NCI-H1694 treated with DMSO at 0.1 percent for 48 hours (cell line): ENCODE measurements at regions not wholly inside any gene's neighbourhood (a gene's known extent, or its start where the extent isn't known, plus 50 kb on each side); places are given as distances from the start of the nearest gene placed in this dataset.
"Not testable (repeated sequence)": the region's sequence is repeated elsewhere in the genome, so short reads cannot be mapped to it uniquely, and the experiment has no call there.

Experiments used
- DNase-seq: peaks from one replicate; lab custom pipeline; 2025; lab: John Stamatoyannopoulos, UW

DNA sequence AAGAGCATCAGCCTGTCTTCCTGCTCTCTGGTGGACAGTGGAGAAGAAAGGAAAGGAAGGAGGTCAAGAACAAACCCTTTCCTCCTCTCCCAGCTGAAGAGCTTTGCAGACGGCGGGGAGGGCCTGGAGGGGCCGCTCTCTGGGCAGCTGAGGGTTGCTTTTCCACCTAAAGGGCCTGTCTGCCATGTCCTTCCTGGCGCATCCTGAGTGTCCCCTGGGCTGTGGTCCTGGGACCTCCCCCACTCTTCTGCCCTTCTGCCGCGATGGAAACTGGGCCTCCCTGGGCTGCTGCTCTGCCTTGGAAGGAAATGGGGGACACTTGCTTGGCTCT is 107.0 kb downstream of the ETS2 start:
- no peak for DNase-seq

DNA sequence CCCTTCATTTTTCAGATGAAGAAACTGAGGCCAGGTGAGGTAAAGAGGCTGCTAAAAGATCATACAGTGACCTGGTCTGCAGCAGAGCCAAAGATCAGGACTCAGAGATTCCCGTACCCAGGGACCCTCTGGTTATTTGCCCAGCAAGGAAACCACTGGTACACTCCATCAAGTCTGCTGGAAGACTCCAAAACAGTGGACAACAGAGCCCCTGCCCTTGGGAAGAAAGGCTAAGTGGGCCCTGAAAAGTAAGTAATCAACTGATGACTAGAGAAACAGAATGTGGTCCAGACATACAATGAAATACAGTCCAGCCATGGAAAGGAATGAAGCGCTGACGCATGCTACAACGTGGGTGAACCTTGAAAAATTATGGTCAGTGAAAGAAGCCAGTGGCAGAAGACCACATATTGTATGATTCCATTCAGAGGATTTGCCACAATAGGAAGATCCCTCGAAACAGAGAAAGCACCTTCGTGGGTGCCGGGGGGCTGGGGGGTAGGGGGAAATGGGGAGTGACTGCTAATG is 106.4 kb downstream of the ETS2 start:
- no peak for DNase-seq

DNA sequence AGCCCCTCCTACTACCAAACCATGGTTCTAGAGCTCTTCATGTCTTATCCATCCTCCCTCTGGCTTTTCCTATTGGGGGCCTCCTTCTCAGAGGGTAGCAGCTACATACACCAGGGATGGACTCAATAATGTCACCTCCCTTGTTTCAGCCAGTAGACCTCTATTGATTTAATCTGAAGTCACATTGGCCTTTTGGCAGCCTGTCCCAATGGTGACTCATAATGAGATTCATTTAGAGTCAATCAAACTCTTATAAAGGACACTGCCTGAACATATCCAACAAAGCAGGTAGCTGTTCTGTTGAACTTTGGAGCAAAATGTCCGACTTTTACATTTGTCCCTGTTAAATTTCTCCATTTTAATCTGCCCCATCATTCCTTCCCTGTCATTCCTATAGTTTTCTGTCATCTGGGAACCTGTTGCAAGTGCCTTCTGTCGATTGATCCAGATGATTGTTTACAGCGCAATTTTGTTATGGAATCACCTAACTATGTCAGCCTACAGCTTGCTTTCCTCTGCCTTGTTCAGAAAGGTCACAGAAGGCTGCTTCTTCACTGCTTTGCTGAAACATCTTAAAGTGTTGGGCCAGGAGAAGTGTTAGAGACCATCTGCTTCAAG is 105.9 kb downstream of the ETS2 start:
- no peak for DNase-seq

DNA sequence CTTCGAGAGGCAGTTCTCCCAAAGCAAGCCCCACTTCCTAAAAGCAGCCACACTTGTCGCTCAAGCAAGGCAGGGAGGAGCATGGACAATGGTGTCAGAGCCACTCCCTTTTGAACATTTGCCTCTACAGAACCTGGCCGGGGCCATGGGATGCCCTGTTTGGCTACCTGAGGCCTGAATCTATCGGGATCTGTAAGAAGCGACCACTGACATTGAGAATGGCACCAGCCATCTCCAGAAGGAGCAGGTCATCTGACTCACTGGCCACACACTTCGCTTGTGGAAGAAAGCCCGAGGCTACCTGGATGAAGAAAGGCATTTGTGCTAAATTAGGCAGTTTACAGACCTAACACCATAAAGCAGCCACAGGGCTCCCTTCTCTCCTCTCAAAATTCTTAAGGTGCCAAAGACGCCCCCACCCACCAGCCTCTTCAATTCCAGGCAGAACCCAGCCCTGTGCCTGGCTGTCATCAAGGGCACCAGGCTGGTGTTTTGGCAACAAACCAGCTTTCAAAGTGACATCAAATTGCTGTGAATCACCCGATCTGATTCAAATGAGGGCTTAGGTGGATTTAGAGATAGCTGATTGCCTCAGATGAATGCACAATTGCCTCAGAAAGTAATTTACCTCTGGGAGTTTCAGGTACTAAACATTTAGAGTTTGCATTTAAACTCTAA is 104.8 kb downstream of the ETS2 start:
- DNase-seq = no peak

DNA sequence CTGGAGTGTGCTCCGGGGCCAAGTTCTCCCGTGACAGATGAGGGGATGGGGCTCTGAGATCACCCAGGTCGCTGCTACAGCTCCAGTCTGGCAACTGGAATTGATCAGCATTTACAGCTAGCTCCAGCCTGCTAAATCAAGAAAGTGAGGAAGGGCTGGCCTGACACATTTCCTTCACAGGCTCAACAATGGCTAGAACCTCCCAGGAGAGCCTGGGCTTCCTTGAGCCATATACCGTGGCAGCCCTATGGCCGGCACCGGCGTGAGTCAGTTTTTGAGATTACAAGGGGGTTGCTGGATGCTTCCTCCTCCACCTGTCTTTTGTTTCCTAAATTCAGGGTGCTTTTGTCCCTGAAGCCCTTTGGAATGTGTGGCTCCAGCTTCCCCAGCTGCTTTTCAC is 104.2 kb downstream of the ETS2 start:
- DNase-seq = no peak

DNA sequence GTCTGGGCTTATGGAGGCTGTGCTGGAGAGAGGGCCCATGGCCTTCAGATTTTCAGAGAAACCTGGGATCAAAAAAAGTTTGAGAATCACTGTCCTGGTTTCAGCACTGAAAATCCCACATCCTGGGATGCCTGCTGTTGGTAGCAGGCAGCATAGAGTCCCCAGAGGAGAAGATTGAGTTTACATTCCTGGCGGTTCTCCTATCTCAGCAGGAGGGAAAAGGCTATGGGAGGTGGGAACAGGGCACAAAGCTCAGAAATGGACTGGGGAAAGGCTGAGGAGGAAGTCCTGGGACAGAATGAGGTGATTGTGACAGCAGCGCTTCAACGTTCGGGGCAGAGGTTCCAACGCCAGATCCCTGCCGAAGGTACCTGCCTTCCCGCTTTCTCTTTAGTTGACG is 103.4 kb downstream of the ETS2 start:
- no peak for DNase-seq

DNA sequence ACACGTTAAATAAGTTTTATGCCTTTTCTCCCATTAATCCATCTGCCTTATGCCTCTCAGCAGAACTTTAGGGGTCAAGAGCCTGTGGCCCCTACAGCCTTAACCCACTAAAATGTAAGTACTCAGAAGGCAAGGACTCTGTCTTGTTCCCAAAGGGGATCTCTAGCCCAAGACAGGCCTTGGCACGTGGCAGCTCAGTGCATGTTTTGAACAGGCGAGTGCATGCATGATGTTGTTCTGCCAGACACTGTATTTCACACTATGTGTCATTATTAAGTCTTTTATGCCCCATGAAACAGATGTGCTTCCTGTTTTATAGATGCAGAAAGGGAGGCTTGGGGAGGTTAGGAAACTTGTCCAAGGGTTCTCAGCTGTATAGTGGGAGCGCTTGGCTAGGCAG is 102.8 kb downstream of the ETS2 start:
- DNase-seq = no peak

DNA sequence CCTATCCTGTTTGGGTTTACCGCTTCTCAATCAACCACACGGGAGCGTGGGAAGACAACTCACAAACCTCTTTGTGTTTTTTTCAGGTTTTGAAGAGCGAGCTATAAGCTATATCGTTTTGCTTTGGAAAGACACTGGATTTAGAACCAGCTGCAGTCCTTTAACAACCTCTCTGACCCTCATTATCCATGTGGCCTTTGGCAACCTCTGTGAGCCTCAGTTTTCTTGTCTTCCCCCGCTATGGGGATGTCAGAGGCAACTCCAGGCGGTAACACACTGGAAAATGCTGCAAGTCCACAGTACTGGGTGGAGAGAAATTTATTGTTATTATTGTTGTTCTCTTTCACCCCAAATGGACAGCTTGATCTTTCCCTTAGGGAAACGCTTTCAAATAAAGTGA is 100.0 kb downstream of the ETS2 start:
- no peak for DNase-seq

DNA sequence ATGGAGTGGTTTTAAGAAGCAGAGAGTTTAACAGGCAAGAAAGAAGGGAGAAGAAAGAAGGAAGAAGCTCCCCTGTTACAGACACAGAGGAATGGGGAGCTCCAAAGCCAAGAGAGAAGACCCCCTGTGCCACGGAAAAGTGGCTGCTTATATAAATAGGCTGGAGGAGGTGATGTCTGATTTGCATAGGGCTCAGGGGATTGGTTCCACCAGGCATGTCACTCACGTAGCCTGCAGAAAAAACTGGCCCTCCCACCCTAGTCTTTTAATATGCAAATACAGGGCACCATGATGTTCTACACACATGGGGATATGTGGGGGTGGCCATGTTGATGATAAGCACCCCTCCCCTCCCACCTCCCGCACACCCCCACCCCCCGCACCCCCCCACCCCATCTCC is 99.6 kb downstream of the ETS2 start:
- no peak for DNase-seq

DNA sequence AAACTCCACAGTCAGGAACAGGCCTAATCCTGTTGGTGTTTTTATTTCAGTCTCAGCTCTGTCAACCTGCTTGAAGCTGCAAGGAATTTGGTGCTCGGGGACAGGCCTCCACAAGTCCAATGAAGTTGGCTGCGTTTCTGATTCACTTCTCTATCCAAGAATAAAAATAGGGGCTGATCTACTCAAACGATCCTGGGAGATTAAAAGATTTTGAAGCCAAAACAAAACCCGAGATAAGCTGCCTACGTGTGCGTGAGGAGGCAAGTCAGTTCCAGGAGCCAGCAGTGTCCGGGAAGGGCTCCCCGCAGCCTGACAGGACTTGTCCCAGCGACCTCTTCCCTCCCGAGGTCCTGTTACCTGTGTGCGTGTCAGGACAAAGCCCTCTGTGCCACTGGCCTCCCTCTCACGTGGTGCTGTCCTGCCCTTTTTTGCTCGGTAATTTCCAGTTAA is 98.0 kb downstream of the ETS2 start:
- DNase-seq = no peak

DNA sequence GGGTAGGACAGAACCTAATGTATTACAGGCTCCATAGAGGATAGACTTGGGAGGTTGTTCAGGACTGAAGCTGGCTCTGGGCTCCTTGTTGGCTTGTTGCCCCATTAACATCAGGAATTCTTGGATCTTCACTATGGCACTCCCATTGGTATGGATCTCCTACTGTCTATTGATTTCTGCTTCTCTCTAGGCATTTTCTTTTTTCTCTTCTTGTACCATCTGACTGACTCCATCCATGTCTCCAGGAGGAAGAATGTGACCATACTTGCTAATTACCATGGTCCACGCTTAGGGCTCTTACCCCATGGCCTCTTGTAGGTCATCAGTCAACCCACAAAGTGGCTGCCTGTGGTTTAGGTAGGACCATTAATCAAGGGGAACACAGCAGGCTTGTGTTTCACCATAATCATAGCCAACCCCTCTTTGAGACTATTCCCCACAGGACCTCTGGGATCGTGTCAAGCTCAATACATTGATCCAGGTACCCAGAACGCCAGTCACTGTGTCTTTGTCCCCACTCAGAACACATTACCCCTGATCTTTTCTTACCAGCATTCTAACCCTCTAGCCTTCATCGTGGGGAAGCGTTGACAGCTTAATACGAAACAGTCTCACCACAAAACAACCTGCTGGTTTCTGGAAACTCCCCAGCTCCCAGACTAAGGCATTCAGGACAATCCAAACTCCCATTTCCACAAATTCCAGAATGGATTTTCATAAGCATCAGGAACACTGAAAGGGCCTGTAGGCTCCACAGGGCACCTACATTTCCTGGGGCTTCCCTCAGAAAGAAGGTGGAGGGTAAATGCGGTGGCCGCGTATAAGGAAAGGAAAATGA is 97.1 kb downstream of the ETS2 start:
- DNase-seq = no peak

DNA sequence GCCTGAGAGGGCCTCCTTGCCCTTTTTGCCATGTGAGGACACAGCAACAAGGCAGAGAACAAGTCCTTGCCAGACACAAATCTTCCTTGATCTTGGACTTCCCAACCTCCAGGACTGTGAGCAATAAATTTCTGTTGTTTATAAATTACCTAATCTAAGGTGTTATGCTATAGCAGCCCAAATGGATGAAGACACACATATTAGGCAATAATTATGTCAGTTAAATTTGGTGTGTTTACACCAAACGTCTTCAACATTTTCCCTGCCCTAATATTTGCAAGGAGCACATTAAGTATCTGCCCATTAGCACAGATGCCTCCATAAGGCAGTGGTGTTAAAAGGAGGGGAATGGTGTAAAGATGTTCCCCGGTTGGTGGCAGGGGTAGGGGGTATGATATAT is 94.8 kb downstream of the ETS2 start:
- no peak for DNase-seq

DNA sequence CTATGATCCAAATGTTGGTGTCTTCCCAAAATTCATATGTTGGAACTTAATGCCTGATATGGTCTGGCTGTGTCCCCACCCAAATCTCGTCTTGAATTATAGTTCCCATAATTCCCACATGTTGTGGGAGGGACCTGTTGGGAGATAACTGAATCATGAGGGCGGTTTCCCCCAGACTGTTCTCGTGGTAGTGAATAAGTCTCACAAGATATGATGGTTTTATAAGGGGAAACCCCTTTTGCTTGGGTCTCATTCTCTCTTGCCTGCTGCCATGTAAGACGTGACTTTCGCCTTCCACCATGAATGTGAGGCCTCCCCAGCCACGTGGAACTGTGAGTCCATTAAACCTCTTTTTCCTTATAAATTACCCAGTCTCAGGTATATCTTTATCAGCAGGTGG is 94.3 kb downstream of the ETS2 start:
- DNase-seq = not testable (repeated sequence)

DNA sequence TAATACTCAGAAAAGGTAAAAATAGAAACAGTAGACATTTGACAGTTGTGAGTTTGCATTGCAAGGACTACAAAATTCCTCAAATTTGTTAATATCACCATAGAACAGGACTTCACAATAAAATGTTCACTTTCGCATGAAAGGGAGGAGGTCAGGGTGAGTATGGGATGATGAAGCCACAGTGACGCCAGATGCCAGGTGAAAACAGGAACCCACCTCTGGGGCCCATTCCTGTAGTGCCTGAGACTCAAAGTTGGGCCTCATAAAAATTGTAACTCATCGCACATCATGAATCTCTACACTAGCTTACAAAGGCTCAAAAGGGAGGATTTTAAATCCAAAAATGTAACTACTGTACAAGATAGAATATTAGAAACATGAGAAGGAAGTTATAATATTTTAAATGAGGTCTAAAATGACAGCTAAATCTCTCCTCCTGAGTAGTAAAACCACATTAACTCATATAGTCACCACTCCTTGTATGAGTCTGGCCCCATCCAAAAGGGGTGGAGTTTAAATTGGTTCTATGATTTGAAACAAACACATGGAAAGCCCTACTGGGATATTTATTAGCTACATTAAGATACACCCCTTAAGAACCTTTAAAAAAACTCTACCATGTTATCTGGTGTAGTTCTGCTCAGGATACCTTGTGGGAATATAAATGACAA is 93.7 kb downstream of the ETS2 start:
- DNase-seq = no peak

DNA sequence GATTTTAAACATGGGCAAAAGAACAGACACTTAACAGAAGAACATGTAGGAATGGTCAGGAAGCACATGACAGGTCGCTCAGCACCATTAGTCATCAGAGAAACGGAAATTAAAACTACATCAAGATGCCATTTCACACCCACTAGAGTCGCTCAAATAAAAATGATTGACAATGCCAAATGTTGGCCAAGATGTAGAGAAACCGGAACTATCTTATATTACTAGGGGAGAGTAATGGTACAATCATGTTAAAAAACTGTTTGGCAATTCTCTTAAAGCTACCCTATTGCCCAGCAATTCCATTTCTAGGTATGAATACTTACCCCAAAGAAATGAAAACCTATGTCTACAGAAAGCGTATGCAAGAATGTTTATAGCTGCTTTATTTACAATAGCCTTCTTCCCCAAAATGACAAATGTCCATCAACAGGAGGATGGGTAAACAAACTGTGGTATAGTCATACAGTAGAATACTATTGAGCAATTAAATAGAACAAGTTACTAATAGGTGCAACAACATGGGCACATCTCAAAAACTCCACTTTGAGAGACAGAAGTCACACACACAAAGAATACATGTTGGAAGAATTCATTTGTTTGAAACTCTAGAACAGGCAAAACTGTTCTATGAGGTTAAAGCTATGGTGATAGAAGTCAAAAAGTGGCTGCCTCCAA is 92.8 kb downstream of the ETS2 start:
- no peak for DNase-seq

DNA sequence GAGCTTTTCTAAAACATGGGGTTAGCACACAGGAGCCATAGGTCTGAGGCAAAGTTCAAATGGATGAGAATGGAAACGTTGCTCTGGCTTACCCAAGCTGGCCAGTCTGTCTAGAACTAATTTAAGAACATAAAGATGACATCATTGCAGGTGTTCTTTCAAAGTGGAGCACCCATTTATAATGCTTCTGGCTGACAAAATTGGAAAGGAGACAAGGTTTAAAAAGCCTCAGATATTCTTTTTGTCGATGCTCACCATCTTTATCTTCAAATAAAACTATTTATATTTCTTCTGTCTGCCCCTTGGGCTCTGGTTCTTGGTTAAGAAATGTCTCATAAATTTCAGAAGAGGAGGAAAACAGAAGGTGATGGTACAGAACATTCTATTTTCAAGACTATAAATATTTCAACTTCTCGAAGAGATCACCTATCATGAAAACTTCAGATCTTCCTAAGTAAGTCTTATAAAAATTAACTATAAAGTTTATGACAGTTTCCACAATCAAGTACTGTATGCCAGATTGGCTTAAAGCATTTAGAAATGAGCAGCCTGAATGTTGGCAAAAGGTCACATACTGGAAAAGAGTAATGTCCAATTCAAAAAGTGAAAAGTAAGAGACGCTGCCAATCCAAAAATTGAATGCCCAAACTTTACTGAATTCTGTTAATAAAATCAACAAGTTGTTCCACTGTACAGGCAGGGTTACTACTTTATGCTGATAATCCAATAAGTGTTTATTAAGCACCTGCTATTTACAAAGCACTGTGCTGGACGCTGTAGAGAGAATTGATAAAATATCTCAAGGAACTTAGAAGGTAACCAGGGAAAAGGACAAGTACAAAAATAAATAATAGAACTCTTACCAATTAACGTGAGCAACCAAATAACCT is 92.0 kb downstream of the ETS2 start:
- no peak for DNase-seq

DNA sequence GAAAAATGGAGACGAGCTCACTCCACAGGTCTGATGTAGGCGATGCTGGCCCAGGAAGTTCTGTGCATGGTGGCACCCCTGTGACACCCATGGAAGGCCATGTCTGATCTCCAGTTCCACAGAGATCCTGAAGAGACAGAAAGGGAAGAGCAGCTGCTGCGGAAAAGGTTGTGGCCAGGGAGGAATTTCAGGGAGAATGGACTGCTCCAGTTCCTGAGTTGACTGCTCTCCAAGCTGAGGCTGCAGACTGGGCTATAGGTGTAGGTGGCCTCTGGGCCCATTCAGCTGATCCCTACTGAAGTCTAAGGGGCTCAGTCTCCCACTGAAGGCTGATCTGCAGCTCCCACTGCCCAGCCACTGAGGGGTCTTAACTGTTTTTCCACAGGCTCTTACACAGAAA is 89.2 kb downstream of the ETS2 start:
- no peak for DNase-seq

DNA sequence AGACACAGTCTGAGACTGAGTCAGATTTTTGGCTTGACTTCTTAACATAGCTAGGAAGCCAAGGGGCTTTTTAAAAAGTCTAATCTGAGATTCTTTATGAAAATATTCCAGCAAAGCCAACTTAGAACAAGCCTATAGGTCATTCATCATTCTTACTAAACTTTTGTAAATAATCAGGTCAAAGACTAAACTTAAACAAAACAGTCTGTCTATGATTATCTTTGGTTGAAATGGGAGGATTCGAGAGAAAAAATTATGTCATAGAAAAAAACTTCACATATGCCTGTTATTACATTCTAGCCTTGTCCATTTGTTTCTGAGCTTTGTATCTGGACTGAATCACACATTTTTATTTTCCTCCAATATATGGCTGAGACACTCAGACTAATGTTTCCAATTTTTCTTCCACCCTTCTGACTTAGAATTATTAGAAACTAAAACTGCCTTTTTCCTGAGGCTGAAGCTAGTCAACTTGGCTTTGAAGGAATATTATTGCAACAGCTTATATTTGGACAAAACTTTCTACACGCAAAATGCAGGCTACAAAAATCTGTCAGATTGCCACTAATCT is 83.3 kb downstream of the ETS2 start:
- no peak for DNase-seq

DNA sequence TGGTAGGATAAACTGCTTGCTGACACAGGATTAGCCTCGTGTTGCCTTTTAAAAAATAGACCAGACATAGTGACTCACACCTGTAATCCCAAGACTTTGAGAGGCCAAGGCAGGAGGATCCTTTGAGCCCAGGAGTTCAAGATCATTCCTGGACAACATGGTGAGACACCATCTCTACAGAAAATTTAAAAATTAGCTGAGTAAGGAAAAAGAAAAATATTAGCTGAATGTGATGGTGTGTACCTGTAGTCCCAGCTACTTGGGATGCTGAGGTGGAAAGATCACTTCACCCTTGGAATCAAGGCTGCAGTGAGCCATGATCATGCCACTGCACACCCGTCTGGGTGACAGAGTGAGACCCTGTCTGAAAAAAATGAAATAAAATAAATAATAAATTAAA is 82.0 kb downstream of the ETS2 start:
- no peak for DNase-seq

DNA sequence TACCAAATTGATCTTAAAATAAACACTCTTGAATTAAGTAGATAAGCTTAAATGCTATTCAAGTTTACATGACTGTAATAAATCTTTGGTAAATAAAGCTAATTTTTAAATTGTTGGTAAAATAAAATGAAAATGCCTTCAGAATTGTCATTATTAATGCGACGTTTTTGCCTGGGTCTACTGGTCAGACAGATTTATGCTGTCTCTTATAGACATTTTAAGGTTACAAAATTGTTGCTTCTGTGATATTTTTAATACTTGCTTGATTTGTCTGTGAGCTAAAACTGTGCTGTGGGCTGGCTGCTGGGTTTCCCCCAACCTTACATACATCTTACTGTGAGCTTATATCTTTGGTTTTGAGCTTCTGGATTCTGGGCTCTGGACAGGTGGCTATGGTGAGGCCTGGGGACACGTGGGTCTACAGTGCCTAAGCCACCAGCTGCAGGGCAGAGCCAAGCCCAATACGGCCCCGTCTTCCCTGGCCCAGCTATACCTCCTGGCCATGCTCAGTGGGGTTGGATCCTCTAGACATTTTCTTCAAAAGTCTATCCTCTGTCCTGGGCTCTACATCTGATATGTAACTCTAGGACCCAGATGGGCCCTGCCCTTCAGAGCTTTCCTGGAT is 81.4 kb downstream of the ETS2 start:
- DNase-seq = no peak
